ENCODE measurements at regions not wholly inside any gene's neighbourhood (a gene's known extent, or its start where the extent isn't known, plus 50 kb on each side); places are given as distances from the start of the nearest gene placed in this dataset.

GRCh38 chr2:4300616-4301015, 597.2 kb downstream of the DCDC2C start:
- Histone ChIP-seq H3K9me3 (ENCODE audit: insufficient read depth, low read length) (no peaks in the 10 kb centered on the region), H3K27me3 (ENCODE audit: insufficient read depth, insufficient read length) (no peaks in the 10 kb centered on the region), H3K9ac (ENCODE audit: insufficient read length, low read depth) (no peak overlapping the region), H3K4me3 (ENCODE audit: insufficient read length, low read depth) (no peak overlapping the region), H3K36me3 (ENCODE audit: insufficient read depth, insufficient read length, low read length) (no peaks in the 10 kb centered on the region), H3K4me1 (ENCODE audit: insufficient read depth, insufficient read length) (no peaks in the 10 kb centered on the region)
- no peak for DNase-seq (ENCODE audit: low read depth, low spot score)
- TF ChIP-seq YY1 (IDR thresholded peaks at IDR 0.05; ENCODE audit: insufficient read depth, insufficient read length) (no peak), SUZ12 (IDR thresholded peaks at IDR 0.05; ENCODE audit: extremely low read depth, insufficient read depth, insufficient read length) (no peak), ZNF274 (IDR thresholded peaks at IDR 0.05; ENCODE audit: low read depth, low read length) (no peak)

GRCh38 chr2:4324531-4324930, 621.2 kb downstream of the DCDC2C start:
- H3K4me3 ChIP-seq (ENCODE audit: insufficient read length, low read depth): no peak overlapping the region
- H3K9me3 ChIP-seq (ENCODE audit: insufficient read depth, low read length): no peaks in the 10 kb centered on the region
- DNase-seq (ENCODE audit: low read depth, low spot score): no peak
- H3K9ac ChIP-seq (ENCODE audit: insufficient read length, low read depth): no peak overlapping the region
- TF ChIP-seq SUZ12 (IDR thresholded peaks at IDR 0.05; ENCODE audit: extremely low read depth, insufficient read depth, insufficient read length) (no peak), ZNF274 (IDR thresholded peaks at IDR 0.05; ENCODE audit: low read depth, low read length) (no peak), YY1 (IDR thresholded peaks at IDR 0.05; ENCODE audit: insufficient read depth, insufficient read length) (no peak)
- H3K4me1 ChIP-seq (ENCODE audit: insufficient read depth, insufficient read length): no peaks in the 10 kb centered on the region
- H3K27me3 ChIP-seq (ENCODE audit: insufficient read depth, insufficient read length): no peaks in the 10 kb centered on the region
- no peaks in the 10 kb centered on the region for H3K36me3 ChIP-seq (ENCODE audit: insufficient read depth, insufficient read length, low read length)

GRCh38 chr2:4336864-4337263, 633.5 kb downstream of the DCDC2C start:
- Histone ChIP-seq H3K9ac (ENCODE audit: insufficient read length, low read depth) (no peak overlapping the region), H3K27me3 (ENCODE audit: insufficient read depth, insufficient read length) (no peaks in the 10 kb centered on the region), H3K4me3 (ENCODE audit: insufficient read length, low read depth) (no peak overlapping the region), H3K9me3 (ENCODE audit: insufficient read depth, low read length) (no peaks in the 10 kb centered on the region), H3K4me1 (ENCODE audit: insufficient read depth, insufficient read length) (no peaks in the 10 kb centered on the region), H3K36me3 (ENCODE audit: insufficient read depth, insufficient read length, low read length) (no peaks in the 10 kb centered on the region)
- TF ChIP-seq SUZ12 (IDR thresholded peaks at IDR 0.05; ENCODE audit: extremely low read depth, insufficient read depth, insufficient read length) (no peak), ZNF274 (IDR thresholded peaks at IDR 0.05; ENCODE audit: low read depth, low read length) (no peak), YY1 (IDR thresholded peaks at IDR 0.05; ENCODE audit: insufficient read depth, insufficient read length) (no peak)
- DNase-seq (ENCODE audit: low read depth, low spot score): no peak

- H3K4me3 ChIP-seq (ENCODE audit: insufficient read length, low read depth): no peak overlapping the region
- H3K9ac ChIP-seq (ENCODE audit: insufficient read length, low read depth): no peak overlapping the region
- H3K9me3 ChIP-seq (ENCODE audit: insufficient read depth, low read length): no peaks in the 10 kb centered on the region
- H3K27me3 ChIP-seq (ENCODE audit: insufficient read depth, insufficient read length): no peaks in the 10 kb centered on the region
- H3K36me3 ChIP-seq (ENCODE audit: insufficient read depth, insufficient read length, low read length): no peaks in the 10 kb centered on the region
- no peak for DNase-seq (ENCODE audit: low read depth, low spot score)
- TF ChIP-seq YY1 (IDR thresholded peaks at IDR 0.05; ENCODE audit: insufficient read depth, insufficient read length): no peak
- no peak for TF ChIP-seq ZNF274 (IDR thresholded peaks at IDR 0.05; ENCODE audit: low read depth, low read length)
- no peak for TF ChIP-seq SUZ12 (IDR thresholded peaks at IDR 0.05; ENCODE audit: extremely low read depth, insufficient read depth, insufficient read length)
- H3K4me1 ChIP-seq (ENCODE audit: insufficient read depth, insufficient read length): no peaks in the 10 kb centered on the region
Measured at GRCh38 chr2:4338345-4338744, 635.0 kb downstream of the DCDC2C start.

GRCh38 chr2:4340536-4340935, 637.2 kb downstream of the DCDC2C start:
- H3K4me1 ChIP-seq (ENCODE audit: insufficient read depth, insufficient read length): no peaks in the 10 kb centered on the region
- no peak overlapping the region for H3K9ac ChIP-seq (ENCODE audit: insufficient read length, low read depth)
- H3K36me3 ChIP-seq (ENCODE audit: insufficient read depth, insufficient read length, low read length): no peaks in the 10 kb centered on the region
- DNase-seq (ENCODE audit: low read depth, low spot score): no peak
- no peaks in the 10 kb centered on the region for H3K9me3 ChIP-seq (ENCODE audit: insufficient read depth, low read length)
- H3K27me3 ChIP-seq (ENCODE audit: insufficient read depth, insufficient read length): no peaks in the 10 kb centered on the region
- TF ChIP-seq YY1 (IDR thresholded peaks at IDR 0.05; ENCODE audit: insufficient read depth, insufficient read length): no peak
- H3K4me3 ChIP-seq (ENCODE audit: insufficient read length, low read depth): no peak overlapping the region

GRCh38 chr2:4346628-4347027, 643.3 kb downstream of the DCDC2C start:
- no peaks in the 10 kb centered on the region for H3K9me3 ChIP-seq (ENCODE audit: insufficient read depth, low read length)
- H3K4me1 ChIP-seq (ENCODE audit: insufficient read depth, insufficient read length): no peaks in the 10 kb centered on the region
- DNase-seq (ENCODE audit: low read depth, low spot score): no peak
- TF ChIP-seq ZNF274 (IDR thresholded peaks at IDR 0.05; ENCODE audit: low read depth, low read length) (no peak), SUZ12 (IDR thresholded peaks at IDR 0.05; ENCODE audit: extremely low read depth, insufficient read depth, insufficient read length) (no peak), YY1 (IDR thresholded peaks at IDR 0.05; ENCODE audit: insufficient read depth, insufficient read length) (no peak)
- H3K27me3 ChIP-seq (ENCODE audit: insufficient read depth, insufficient read length): no peaks in the 10 kb centered on the region
- H3K36me3 ChIP-seq (ENCODE audit: insufficient read depth, insufficient read length, low read length): no peaks in the 10 kb centered on the region
- no peak overlapping the region for H3K4me3 ChIP-seq (ENCODE audit: insufficient read length, low read depth)
- no peak overlapping the region for H3K9ac ChIP-seq (ENCODE audit: insufficient read length, low read depth)

GRCh38 chr2:4353668-4354067, 650.3 kb downstream of the DCDC2C start:
- no peak overlapping the region for H3K4me3 ChIP-seq (ENCODE audit: insufficient read length, low read depth)
- DNase-seq (ENCODE audit: low read depth, low spot score): no peak
- H3K9ac ChIP-seq (ENCODE audit: insufficient read length, low read depth): no peak overlapping the region
- H3K36me3 ChIP-seq (ENCODE audit: insufficient read depth, insufficient read length, low read length): no peaks in the 10 kb centered on the region
- H3K9me3 ChIP-seq (ENCODE audit: insufficient read depth, low read length): no peaks in the 10 kb centered on the region
- no peaks in the 10 kb centered on the region for H3K4me1 ChIP-seq (ENCODE audit: insufficient read depth, insufficient read length)
- no peaks in the 10 kb centered on the region for H3K27me3 ChIP-seq (ENCODE audit: insufficient read depth, insufficient read length)
- TF ChIP-seq SUZ12 (IDR thresholded peaks at IDR 0.05; ENCODE audit: extremely low read depth, insufficient read depth, insufficient read length) (no peak), YY1 (IDR thresholded peaks at IDR 0.05; ENCODE audit: insufficient read depth, insufficient read length) (no peak), ZNF274 (IDR thresholded peaks at IDR 0.05; ENCODE audit: low read depth, low read length) (no peak)

- Histone ChIP-seq H3K4me1 (ENCODE audit: insufficient read depth, insufficient read length) (no peaks in the 10 kb centered on the region), H3K9ac (ENCODE audit: insufficient read length, low read depth) (no peak overlapping the region), H3K27me3 (ENCODE audit: insufficient read depth, insufficient read length) (no peaks in the 10 kb centered on the region), H3K4me3 (ENCODE audit: insufficient read length, low read depth) (no peak overlapping the region), H3K9me3 (ENCODE audit: insufficient read depth, low read length) (no peaks in the 10 kb centered on the region), H3K36me3 (ENCODE audit: insufficient read depth, insufficient read length, low read length) (no peaks in the 10 kb centered on the region)
- DNase-seq (ENCODE audit: low read depth, low spot score): no peak
- TF ChIP-seq SUZ12 (IDR thresholded peaks at IDR 0.05; ENCODE audit: extremely low read depth, insufficient read depth, insufficient read length) (no peak), ZNF274 (IDR thresholded peaks at IDR 0.05; ENCODE audit: low read depth, low read length) (no peak), YY1 (IDR thresholded peaks at IDR 0.05; ENCODE audit: insufficient read depth, insufficient read length) (no peak)
Measured at GRCh38 chr2:4354164-4354563, 650.8 kb downstream of the DCDC2C start.
